Cerebellar cortex (tissue), 1 donor: ENCODE measurements at regions not wholly inside any gene's neighbourhood (a gene's known extent, or its start where the extent isn't known, plus 50 kb on each side); places are given as distances from the start of the nearest gene placed in this dataset.
A peak's percentile ranks its signal among the peaks of the same experiment; 100 is the strongest.

Source experiments
- DNase-seq: peaks from one replicate; pipeline ENCODE4 v3.0.0-alpha.2; 2015; ENCODE audit warnings: low spot score

DNA sequence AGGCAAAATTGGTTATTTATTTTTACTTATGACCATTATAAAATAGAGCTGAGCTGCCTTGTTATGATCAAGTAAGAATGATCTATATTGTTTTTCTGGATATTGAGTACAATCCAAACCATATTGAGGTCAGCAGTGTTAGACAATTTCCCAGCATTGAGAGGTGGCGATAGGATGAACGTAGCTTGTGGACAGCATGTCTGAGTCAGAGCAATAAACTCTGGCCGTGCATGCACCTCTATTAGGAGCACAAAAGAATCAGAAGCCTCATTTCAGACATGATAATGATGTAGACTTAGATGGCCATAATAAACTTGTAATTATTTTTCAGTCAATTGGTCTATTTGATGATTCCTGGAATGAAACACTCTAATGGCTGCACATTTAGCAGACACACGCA is 491.6 kb downstream of the RIT2 start:
- DNase-seq, result no peak

DNA sequence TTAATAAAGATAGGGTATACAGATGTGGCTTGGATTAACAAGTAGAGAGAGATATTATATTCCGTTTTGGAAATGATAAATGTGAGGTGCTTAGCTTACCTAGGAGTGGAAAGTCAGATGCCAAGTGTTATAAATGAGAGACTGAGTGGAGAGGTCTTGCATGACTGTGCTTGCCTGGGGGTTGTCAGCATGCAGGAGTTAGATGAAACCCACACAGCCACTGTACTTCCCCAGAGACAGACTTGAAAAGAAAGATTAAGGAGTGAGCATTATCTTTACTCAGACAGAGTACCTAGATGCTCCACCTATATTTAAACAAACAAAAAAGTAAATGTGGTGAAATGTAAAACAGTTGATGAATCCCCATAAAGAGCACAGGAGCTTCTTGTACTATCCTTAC is 482.7 kb downstream of the RIT2 start:
- no peak for DNase-seq

DNA sequence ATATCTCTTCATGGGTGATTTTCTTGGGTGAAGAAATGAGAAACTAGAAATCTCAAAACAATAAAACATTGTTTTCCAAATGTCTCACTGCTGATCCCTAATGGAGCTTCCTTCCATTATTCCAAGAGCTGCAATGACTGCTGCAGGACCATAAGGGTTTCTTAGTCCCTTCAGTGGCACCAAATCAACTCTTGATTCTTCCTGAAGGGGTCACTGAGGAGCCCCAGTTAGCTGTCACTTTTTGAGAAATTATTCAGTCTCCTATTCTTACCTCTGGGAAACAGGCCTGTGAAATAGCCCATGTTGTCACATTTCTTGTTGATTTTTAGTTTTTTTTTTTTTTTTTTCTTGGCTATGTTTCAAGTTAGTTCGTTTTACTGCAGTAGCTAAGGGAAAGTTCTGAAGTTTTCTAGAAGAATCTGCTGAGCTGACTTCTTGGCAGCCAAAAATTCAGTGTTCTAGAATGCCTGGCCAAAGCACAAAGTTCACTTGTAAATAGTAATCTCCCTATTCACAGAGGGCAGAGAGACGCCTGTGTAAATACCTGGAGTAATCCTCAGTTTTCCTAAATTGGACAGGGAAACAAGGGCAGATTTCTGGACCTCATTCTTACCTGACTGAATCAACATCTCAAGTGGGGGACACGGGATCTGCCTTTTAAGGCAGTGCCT is 480.0 kb downstream of the RIT2 start:
- no peak for DNase-seq

DNA sequence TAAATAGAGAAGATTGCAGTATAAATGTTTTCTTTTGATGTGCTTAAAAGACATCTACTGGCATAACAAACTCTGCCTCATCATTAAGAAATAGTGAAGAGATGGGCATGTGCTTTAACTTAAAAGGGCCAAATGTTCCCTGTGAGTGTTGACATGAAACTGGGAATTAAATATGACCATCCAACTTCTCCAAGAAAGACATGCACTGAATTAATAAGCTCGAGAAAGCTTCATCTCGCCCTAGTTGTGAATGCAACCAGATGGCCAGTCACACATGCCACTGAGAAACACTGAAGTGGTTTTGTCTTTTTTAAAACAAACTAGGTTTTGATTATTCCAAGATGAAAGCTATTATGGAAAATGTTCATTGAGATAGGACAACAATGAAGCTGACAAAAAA is 479.2 kb downstream of the RIT2 start:
- DNase-seq, result peak; percentile 73

DNA sequence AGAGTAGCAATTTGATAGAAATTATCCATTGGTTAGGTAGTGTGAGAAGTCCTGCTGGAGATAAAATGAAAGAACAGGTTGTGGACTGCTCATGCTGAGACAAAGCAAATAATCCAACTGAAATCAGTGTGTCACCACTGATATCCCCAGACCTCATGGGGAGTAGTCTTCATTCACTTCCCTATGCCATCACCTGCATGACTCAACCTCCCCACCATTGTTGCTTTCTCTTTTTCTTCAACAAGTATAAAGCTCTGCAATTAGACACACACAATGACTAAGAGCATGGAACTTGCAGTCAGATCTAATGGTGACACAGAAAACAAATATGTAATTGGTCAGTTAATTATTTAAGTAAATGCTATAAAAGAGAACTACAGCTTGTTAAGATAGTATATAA is 475.3 kb downstream of the RIT2 start:
- DNase-seq, result no peak

DNA sequence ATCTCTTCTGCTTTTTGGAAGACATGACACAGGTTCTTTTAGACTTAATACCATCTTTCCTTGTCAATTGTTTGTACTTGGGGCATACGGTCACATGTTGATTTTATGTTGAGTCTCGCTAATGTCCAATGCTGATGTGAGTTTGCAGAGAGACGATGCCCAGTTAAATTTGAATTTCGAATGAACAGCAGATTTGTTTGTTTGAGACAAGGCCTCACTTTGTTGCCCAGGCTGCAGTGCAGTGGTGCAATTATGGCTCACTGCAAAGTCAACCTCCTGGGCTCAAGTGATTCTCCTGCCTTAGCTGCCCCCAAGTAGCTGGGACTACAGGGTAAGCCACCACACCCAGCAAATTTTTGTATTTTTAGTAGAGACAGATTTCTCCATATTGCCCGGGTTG is 473.5 kb downstream of the RIT2 start:
- DNase-seq, result no peak

DNA sequence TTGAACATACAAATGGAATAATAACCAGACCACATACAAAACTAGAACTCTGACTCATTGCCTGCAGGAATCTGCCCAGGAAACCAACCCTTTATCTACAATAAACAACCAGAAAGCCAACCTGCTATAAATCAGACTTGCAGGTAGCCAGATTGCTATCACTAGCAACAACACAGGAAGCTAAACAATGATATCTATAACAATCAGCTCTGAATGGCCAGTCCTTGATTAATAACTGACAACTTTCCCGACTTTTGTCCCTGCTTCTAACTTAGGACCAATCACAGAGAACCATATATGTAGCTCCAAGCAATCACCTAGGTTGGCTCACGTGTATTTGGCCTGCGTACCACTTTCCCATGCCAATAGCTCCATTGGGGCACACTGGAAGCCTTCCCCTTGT is 470.8 kb downstream of the RIT2 start:
- no peak for DNase-seq

DNA sequence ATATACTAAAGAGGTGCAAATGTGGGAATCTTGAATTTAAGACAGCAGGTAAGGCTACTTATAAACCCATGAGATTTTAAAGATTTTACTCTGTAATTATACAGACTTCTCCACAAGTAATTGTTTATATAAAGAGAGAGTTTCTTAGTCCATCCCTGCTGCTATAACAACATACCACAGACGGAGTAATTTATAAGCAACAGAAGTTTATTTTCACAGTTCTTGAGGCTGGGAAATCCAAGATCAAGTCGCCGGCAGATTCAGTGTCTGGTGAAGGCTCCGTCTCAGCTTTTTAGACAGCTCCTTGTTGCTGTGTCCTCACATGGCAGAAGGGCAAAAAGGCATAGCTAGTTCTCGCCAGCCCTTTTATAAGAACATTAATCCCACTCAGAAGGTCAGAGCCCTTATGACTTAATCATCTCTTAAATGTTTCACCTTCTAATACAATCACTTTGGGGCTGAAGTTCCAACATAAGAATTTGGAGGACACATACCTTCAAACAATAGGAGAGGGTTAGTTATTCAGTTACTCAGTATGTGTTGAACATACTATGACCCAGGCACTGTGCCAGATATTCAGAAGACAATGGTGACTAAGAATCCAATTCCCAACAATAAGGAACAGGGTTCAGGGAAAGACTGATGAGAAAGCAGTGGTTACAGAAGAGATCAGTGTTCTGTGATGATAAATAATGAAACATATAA is 466.0 kb downstream of the RIT2 start:
- DNase-seq, result no peak

DNA sequence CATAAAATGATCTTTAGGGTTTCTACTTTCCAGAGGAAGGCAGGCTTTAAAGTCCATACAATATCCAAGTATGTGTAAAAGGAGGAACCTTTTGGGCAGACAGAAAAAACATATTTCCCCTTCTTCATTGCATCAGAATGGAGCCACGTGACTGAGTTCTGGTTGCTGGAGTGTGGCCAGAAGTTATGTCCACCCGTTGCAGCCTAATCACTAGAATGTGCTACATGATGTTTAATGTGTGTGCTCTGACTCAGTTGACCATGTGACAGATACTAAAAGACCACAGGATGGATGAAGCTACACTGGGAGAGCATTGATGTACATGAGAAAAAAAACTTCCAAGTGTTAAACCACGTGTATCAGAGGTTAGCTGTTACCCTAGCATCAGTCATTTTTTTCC is 460.9 kb downstream of the RIT2 start:
- no peak for DNase-seq

DNA sequence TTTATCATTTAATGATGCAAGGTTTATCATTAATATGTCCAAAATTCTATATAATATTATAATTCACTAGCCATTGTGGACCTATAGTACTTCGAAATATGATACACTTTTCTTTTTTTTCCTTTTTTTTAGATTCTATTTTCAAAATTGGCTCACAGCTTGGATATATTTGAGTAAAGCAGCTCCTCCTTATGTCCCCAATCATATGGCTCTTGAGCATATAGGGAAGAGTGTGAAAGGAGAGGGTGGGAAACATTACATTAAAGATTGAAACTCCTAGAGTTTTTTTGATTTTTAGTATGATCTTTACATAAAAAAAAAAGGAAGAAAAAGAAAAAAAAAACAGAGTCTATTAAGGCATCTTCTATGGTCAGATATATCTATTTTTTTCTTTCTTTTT is 457.9 kb downstream of the RIT2 start:
- no peak for DNase-seq

DNA sequence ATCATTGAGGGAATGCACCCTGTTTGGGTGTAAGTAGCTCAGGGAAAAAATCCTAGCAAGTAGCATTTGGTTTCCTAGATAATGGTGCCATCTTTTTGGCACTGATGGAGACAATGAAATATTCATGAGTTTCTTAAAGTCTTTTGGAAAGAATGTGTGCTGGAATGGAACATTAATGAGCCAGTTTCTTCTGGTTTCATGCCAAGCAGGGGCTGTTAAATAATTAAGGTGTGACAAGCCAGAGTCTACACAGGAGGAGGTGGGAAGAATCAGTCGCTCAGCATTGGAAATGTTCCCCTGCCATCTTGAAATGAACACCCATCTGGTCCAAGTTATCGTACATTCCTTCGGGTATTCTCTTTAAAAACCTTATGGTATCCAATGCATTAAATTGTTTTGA is 457.3 kb downstream of the RIT2 start:
- no peak for DNase-seq

DNA sequence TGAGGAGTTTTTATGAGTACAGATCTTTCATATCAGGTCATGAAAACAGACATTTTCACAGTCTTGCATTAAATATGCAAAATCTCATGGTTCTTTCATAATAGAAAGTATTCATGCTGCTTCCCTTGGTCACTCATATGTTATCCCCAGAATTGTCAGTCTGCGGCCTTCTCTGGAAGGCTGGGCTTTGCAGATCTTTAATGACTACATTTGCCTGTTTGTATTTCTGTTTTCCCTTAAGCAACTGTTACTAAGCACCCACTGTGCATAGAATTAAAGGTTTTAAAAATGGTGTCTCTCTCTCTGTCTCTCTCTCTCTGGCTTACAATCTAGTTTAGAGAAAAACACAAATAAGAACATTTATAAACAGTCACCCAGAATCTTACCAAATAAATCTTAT is 456.3 kb downstream of the RIT2 start:
- no peak for DNase-seq

DNA sequence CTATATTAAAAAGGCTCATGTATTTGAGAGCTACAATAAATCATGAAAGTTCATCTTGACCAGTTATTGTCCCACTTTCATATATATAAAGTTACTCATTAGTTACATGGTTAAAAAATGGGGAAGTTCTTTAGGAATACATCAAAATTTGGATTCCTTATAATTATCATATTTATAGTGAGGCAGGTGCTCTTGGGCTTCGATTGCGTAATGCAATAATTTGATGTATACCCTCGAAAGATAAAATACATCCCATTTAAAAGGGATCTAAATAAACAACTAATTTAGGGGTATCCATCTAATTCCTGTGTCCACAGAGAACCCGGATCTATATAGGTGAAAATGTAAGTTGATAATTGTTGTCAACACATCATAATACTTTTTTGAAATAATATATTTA is 444.6 kb downstream of the RIT2 start:
- DNase-seq, result no peak

DNA sequence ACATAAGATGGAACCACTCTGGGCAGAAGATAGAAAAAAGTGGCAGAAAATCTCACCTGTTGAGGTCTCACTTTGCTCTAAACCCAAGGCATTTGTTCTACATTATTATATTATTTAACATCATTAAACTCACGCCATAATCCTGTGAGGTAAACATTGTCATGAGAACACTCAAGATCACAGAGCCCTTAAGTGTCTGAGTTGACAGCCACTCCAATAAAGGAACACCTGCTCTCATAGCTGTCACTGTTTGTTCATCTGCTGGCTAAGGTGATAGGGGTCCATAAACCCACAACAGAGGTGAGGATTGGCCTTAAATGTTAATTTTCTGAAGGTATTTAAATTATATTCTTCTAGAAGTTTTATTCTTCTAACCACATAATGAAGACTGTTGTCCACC is 439.7 kb downstream of the RIT2 start:
- no peak for DNase-seq

DNA sequence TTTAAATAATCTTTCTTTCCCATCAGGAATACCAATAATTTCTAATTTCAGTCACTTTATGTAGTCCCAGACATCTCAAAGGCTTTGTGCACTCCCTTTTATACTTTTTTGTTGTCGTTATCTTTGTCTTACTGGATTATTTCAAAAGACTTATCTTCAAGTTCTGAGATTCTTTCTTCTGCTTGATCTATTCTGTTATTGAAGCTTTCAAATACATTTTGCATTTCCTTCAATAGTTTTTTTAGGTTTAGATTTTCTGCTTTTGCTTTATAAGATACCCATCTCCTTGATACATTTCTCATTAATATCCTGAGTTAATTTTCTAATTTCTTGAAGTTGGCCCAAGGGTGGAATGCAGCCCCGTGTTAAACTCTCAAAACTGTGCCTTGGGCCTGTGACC is 432.4 kb downstream of the RIT2 start:
- DNase-seq, result no peak

DNA sequence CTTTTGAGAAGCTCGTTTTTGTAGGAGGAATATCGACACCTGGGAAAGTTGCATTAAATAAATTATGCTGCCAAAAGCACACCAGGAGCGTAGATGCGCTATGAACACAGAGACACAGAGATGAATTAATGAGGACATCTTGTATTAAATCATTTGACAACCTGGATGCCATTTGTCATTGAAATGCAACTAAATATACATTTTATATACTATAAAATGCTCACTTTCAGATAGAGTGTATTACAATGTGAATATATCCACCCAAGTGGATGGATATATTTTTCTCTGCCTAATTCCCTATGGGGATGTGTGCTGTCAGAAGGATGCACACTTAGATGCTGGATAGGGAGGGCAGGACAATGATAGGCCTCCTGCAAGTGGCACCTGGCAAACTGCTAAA is 426.2 kb downstream of the RIT2 start:
- DNase-seq, result no peak
